ENCODE measurements at regions not wholly inside any gene's neighbourhood (a gene's known extent, or its start where the extent isn't known, plus 50 kb on each side); places are given as distances from the start of the nearest gene placed in this dataset.

GRCh38 chr5:163276466-163276865 lies 160.9 kb upstream of the CCNG1 start:
- Histone ChIP-seq H3K27me3 (ENCODE audit: control insufficient read depth, insufficient read depth, low read length) (no peaks in the 10 kb centered on the region), H3K9me1 (ENCODE audit: insufficient read depth, low read length) (no peaks in the 10 kb centered on the region), H3K79me1 (ENCODE audit: low read depth in 1 of 2, low read length in 2 of 2) (no peaks in the 10 kb centered on the region), H3K56ac (ENCODE audit: extremely low read depth, insufficient read depth, low read length) (no peak overlapping the region), H2AK9ac (replicated peaks; ENCODE audit: low read depth, low read length, poor library complexity) (no peak overlapping the region), H3K27ac (ENCODE audit: insufficient read depth, low read length) (no peak overlapping the region), H4K8ac (ENCODE audit: low read depth in 2 of 2, low read length in 2 of 2) (no peak overlapping the region), H3K4ac (ENCODE audit: low read depth, low read length) (no peak overlapping the region), H3K18ac (ENCODE audit: low read depth, low read length) (no peak overlapping the region), H3K9me3 (ENCODE audit: control insufficient read depth, insufficient read depth, low read length) (peaks cover 7% of the 10 kb centered on the region), H2AFZ (replicated peaks; ENCODE audit: low read length, poor library complexity) (no peak overlapping the region), H3K36me3 (ENCODE audit: control insufficient read depth, insufficient read depth, low read length) (no peaks in the 10 kb centered on the region), H4K5ac (ENCODE audit: low read depth, low read length) (no peak overlapping the region), H3K4me2 (ENCODE audit: low read depth, low read length) (no peak overlapping the region), H4K91ac (ENCODE audit: insufficient read depth, low read depth, low read length) (no peak overlapping the region), H2BK120ac (ENCODE audit: low read depth, low read length) (no peak overlapping the region), H2BK15ac (ENCODE audit: low read depth, low read length) (no peak overlapping the region), H3K4me1 (ENCODE audit: control insufficient read depth, insufficient read depth, low read length) (no peaks in the 10 kb centered on the region), H4K20me1 (ENCODE audit: insufficient read depth, low read length) (no peaks in the 10 kb centered on the region), H2BK5ac (ENCODE audit: low read depth, low read length, poor library complexity, severe bottlenecking) (no peak overlapping the region), H2AK5ac (ENCODE audit: low read depth, low read length) (no peak overlapping the region), H3K14ac (replicated peaks; ENCODE audit: low read depth, low read length) (no peak overlapping the region), H3K4me3 (ENCODE audit: insufficient read depth, low read depth, low read length) (no peak overlapping the region), H2BK20ac (ENCODE audit: low read depth, low read length) (no peak overlapping the region), H3K23ac (ENCODE audit: low read depth, low read length) (no peak overlapping the region), H3K9ac (ENCODE audit: low read depth, low read length) (no peak overlapping the region)
- dilution Hi-C loops (cut with HindIII; ENCODE audit: low sequenced_read_pairs, unreplicated experiment): no loop called here
- ATAC-seq (ENCODE audit: low read depth): no peak
- in situ Hi-C loops (cut with MboI; ENCODE audit: low sequenced_read_pairs): no loop called here
- no CpG with 5 or more reads among the region's 5 CpGs for WGBS, 2 experiments (ENCODE audit: extremely low coverage in 2 of 2, insufficient read length in 1 of 2)
- intact Hi-C loops (cut with micrococcal nuclease): no loop called here
- ChIA-PET CTCF (no interaction called here), POLR2A (ENCODE audit: unreplicated experiment) (no interaction called here)
- TF ChIP-seq NFE2L2 (IDR thresholded peaks at IDR 0.05; ENCODE audit: low read depth, low read length) (no peak), MXI1 (IDR thresholded peaks at IDR 0.05; ENCODE audit: borderline replicate concordance, low read depth, low read length) (no peak), ELK1 (IDR thresholded peaks at IDR 0.05; ENCODE audit: borderline replicate concordance, low read depth, low read length) (no peak), POLR2A (IDR thresholded peaks at IDR 0.05; ENCODE audit: low read depth, low read length) (no peak), RCOR1 (IDR thresholded peaks at IDR 0.05; ENCODE audit: insufficient replicate concordance, low read length) (no peak), RFX5 (IDR thresholded peaks at IDR 0.05; ENCODE audit: low read depth, low read length) (no peak), RAD21 (IDR thresholded peaks at IDR 0.05; ENCODE audit: low read length) (no peak), USF2 (IDR thresholded peaks at IDR 0.05; ENCODE audit: low read depth, low read length) (no peak), SMC3 (IDR thresholded peaks at IDR 0.05; ENCODE audit: low read depth, low read length) (no peak), BHLHE40 (IDR thresholded peaks at IDR 0.05; ENCODE audit: low read depth, low read length) (no peak), MAZ (IDR thresholded peaks at IDR 0.05; ENCODE audit: borderline replicate concordance, low read depth, low read length) (no peak), MAFK (IDR thresholded peaks at IDR 0.05; ENCODE audit: low read depth, low read length) (no peak), CEBPB (IDR thresholded peaks at IDR 0.05; ENCODE audit: low read depth, low read length) (no peak), FOS (IDR thresholded peaks at IDR 0.05; ENCODE audit: low read depth, low read length) (no peak), CTCF (conservative IDR thresholded peaks at IDR 0.05; ENCODE audit: low read depth, low read length) (no peak), CHD1 (IDR thresholded peaks at IDR 0.05; ENCODE audit: low read depth, low read length) (no peak)
- BruUV-seq (replicated peaks): no TSS peak
- no peak for DNase-seq

Measured in IMR-90 (cell line).